Suppressor macrophage treated with lipopolysaccharide for 4 hours (primary cell): ENCODE measurements at regions not wholly inside any gene's neighbourhood (a gene's known extent, or its start where the extent isn't known, plus 50 kb on each side); places are given as distances from the start of the nearest gene placed in this dataset.

Experiments
- DNase-seq: peaks from one replicate; pipeline ENCODE4 v3.0.0-alpha.2; 2020

- no peak for DNase-seq
Observed at GRCh38 chr6:71126506-71126905, 162.1 kb upstream of the OGFRL1 start.

- no peak for DNase-seq
Observed at GRCh38 chr6:71127374-71127773, 161.2 kb upstream of the OGFRL1 start.

- DNase-seq: no peak
Observed at GRCh38 chr6:71130277-71130676, 158.3 kb upstream of the OGFRL1 start.

GRCh38 chr6:71134929-71135642, 153.5 kb upstream of the OGFRL1 start:
- DNase-seq: no peak

- DNase-seq: no peak
Observed at GRCh38 chr6:71137973-71138372, 150.6 kb upstream of the OGFRL1 start.

- DNase-seq: no peak
Observed at GRCh38 chr6:71138376-71138775, 150.2 kb upstream of the OGFRL1 start.

GRCh38 chr6:71139249-71139648, 149.4 kb upstream of the OGFRL1 start:
- DNase-seq: peak; percentile 64

GRCh38 chr6:71153755-71154325, 134.8 kb upstream of the OGFRL1 start:
- no peak for DNase-seq

- DNase-seq: no peak
Observed at GRCh38 chr6:71157345-71157744, 131.3 kb upstream of the OGFRL1 start.

GRCh38 chr6:71164890-71165289, 123.7 kb upstream of the OGFRL1 start:
- no peak for DNase-seq

- no peak for DNase-seq
Observed at GRCh38 chr6:71168233-71168765, 120.3 kb upstream of the OGFRL1 start.

GRCh38 chr6:71171497-71172070, 117.0 kb upstream of the OGFRL1 start:
- no peak for DNase-seq

- no peak for DNase-seq
Observed at GRCh38 chr6:71179249-71179885, 109.2 kb upstream of the OGFRL1 start.

- no peak for DNase-seq
Observed at GRCh38 chr6:71181565-71181964, 107.0 kb upstream of the OGFRL1 start.

GRCh38 chr6:71187141-71187540, 101.5 kb upstream of the OGFRL1 start:
- DNase-seq: peak; percentile 18

GRCh38 chr6:71190809-71191208, 97.8 kb upstream of the OGFRL1 start:
- DNase-seq: peak; percentile 69

GRCh38 chr6:71194724-71195123, 93.9 kb upstream of the OGFRL1 start:
- no peak for DNase-seq

- no peak for DNase-seq
Observed at GRCh38 chr6:71197267-71197666, 91.3 kb upstream of the OGFRL1 start.

GRCh38 chr6:71197780-71198179, 90.8 kb upstream of the OGFRL1 start:
- peak; percentile 15 for DNase-seq

GRCh38 chr6:71198908-71199307, 89.7 kb upstream of the OGFRL1 start:
- no peak for DNase-seq

- DNase-seq: no peak
Observed at GRCh38 chr6:71199736-71200135, 88.9 kb upstream of the OGFRL1 start.

GRCh38 chr6:71203206-71203605, 85.4 kb upstream of the OGFRL1 start:
- DNase-seq: no peak

- DNase-seq: no peak
Observed at GRCh38 chr6:71204741-71205140, 83.9 kb upstream of the OGFRL1 start.
